GM12873 (cell line): ENCODE measurements at regions not wholly inside any gene's neighbourhood (a gene's known extent, or its start where the extent isn't known, plus 50 kb on each side); places are given as distances from the start of the nearest gene placed in this dataset.

Experiments used
- CTCF ChIP-seq: IDR thresholded peaks from 2 replicates; pipeline ENCODE4 v1.5.1; 2012; ENCODE audit warnings: low read depth, mild to moderate bottlenecking, moderate library complexity, low read length, control low read depth; ENCODE audit not compliant: insufficient read depth; ENCODE audit errors: missing control alignments

GRCh38 chr1:43044572-43045361 lies 86.1 kb upstream of the SLC2A1 start:
- TF ChIP-seq CTCF = no peak

GRCh38 chr1:43043695-43044094 lies 85.0 kb upstream of the SLC2A1 start:
- TF ChIP-seq CTCF = no peak

- TF ChIP-seq CTCF = no peak
These were observed 84.2 kb upstream of the SLC2A1 start for GRCh38 chr1:43042773-43043457.

- TF ChIP-seq CTCF = no peak
These were observed 83.5 kb upstream of the SLC2A1 start for GRCh38 chr1:43042127-43042526.

- no peak for TF ChIP-seq CTCF
These were observed 82.9 kb upstream of the SLC2A1 start for GRCh38 chr1:43041591-43041990.

- no peak for TF ChIP-seq CTCF
These were observed 80.8 kb upstream of the SLC2A1 start for GRCh38 chr1:43039228-43040055.
